Lower leg skin (tissue), 3 donors: ENCODE measurements at regions not wholly inside any gene's neighbourhood (a gene's known extent, or its start where the extent isn't known, plus 50 kb on each side); places are given as distances from the start of the nearest gene placed in this dataset.

Experiments used
- POLR2A ChIP-seq, 2 donors: fragments of 450-650 bp; IDR thresholded peaks; one replicate each; pipeline ENCODE4 v1.6.1; 2016 to 2017; ENCODE audit warnings: antibody characterized with exemption in 2 of 2, mild to moderate bottlenecking in 1 of 2, moderate library complexity in 1 of 2
- TF ChIP-seq, protein P1 (sequence below), 3 donors: fragments of 450-650 bp; IDR thresholded peaks; one replicate each; pipeline ENCODE4 v1.5.1; 2016; ENCODE audit warnings: antibody characterized with exemption in 3 of 3, mild to moderate bottlenecking in 3 of 3, moderate library complexity in 2 of 3

DNA sequence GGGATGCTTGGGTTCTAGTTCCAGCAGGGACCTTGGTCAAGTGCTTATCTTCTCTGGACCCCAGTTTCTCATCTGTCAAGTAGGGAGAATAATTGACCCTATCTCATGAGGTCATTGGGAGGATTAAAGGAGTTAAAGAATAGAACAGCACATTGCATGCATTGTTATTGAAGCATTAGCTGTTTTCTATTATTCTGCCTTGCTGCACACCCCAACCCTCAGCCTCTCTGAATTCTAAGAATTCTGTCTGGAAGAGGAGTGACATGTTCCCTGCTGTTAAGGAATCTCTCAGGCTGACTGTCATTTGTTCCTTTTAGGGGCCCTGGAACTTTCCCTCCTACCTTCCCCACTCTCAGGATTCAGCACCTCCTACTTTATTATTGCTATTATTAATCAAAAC lies 73.9 kb downstream of the NENF start:
- TF ChIP-seq, protein P1, sequence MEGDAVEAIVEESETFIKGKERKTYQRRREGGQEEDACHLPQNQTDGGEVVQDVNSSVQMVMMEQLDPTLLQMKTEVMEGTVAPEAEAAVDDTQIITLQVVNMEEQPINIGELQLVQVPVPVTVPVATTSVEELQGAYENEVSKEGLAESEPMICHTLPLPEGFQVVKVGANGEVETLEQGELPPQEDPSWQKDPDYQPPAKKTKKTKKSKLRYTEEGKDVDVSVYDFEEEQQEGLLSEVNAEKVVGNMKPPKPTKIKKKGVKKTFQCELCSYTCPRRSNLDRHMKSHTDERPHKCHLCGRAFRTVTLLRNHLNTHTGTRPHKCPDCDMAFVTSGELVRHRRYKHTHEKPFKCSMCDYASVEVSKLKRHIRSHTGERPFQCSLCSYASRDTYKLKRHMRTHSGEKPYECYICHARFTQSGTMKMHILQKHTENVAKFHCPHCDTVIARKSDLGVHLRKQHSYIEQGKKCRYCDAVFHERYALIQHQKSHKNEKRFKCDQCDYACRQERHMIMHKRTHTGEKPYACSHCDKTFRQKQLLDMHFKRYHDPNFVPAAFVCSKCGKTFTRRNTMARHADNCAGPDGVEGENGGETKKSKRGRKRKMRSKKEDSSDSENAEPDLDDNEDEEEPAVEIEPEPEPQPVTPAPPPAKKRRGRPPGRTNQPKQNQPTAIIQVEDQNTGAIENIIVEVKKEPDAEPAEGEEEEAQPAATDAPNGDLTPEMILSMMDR (IDR thresholded peaks at IDR 0.05), result no peak
- no peak for TF ChIP-seq POLR2A (IDR thresholded peaks at IDR 0.05)
